ENCODE measurements at regions not wholly inside any gene's neighbourhood (a gene's known extent, or its start where the extent isn't known, plus 50 kb on each side); places are given as distances from the start of the nearest gene placed in this dataset.

GRCh38 chr20:10915815-10916214 is 242.0 kb upstream of the JAG1 start:
- H3K4me3 ChIP-seq (ENCODE audit: control insufficient read depth, low read depth, low read length): no peak overlapping the region
- no peak for DNase-seq (ENCODE audit: low read depth)
- TF ChIP-seq CTCF (conservative IDR thresholded peaks at IDR 0.05; ENCODE audit: control insufficient read depth, insufficient read depth, low read depth, low read length): no peak

GRCh38 chr20:10916312-10916711 is 242.5 kb upstream of the JAG1 start:
- DNase-seq (ENCODE audit: low read depth): no peak
- no peak overlapping the region for H3K4me3 ChIP-seq (ENCODE audit: control insufficient read depth, low read depth, low read length)
- TF ChIP-seq CTCF (conservative IDR thresholded peaks at IDR 0.05; ENCODE audit: control insufficient read depth, insufficient read depth, low read depth, low read length): no peak

- no peak for DNase-seq (ENCODE audit: low read depth)
- no peak for TF ChIP-seq CTCF (conservative IDR thresholded peaks at IDR 0.05; ENCODE audit: control insufficient read depth, insufficient read depth, low read depth, low read length)
- no peak overlapping the region for H3K4me3 ChIP-seq (ENCODE audit: control insufficient read depth, low read depth, low read length)
These were observed 244.0 kb upstream of the JAG1 start for GRCh38 chr20:10917826-10918225.

GRCh38 chr20:10919396-10920140 is 245.8 kb upstream of the JAG1 start:
- TF ChIP-seq CTCF (conservative IDR thresholded peaks at IDR 0.05; ENCODE audit: control insufficient read depth, insufficient read depth, low read depth, low read length): no peak
- peak; percentile 86 for DNase-seq (ENCODE audit: low read depth)
- no peak overlapping the region for H3K4me3 ChIP-seq (ENCODE audit: control insufficient read depth, low read depth, low read length)

- TF ChIP-seq CTCF (conservative IDR thresholded peaks at IDR 0.05; ENCODE audit: control insufficient read depth, insufficient read depth, low read depth, low read length): no peak
- no peak overlapping the region for H3K4me3 ChIP-seq (ENCODE audit: control insufficient read depth, low read depth, low read length)
- DNase-seq (ENCODE audit: low read depth): no peak
These were observed 246.6 kb upstream of the JAG1 start for GRCh38 chr20:10920396-10920795.

- TF ChIP-seq CTCF (conservative IDR thresholded peaks at IDR 0.05; ENCODE audit: control insufficient read depth, insufficient read depth, low read depth, low read length): no peak
- no peak overlapping the region for H3K4me3 ChIP-seq (ENCODE audit: control insufficient read depth, low read depth, low read length)
- no peak for DNase-seq (ENCODE audit: low read depth)
These were observed 247.8 kb upstream of the JAG1 start for GRCh38 chr20:10921491-10922010.

Data from fibroblast of mammary gland (primary cell).